A673 (cell line): ENCODE measurements at regions not wholly inside any gene's neighbourhood (a gene's known extent, or its start where the extent isn't known, plus 50 kb on each side); places are given as distances from the start of the nearest gene placed in this dataset.

Source experiments
- BruUV-seq: library from RNA; stranded (reverse); fragments of 400-500 nt; replicated peaks from 2 replicates; lab custom pipeline; 2021; lab: Mats Ljungman, UMichigan
- CTCF ChIA-PET: fragments of 300-600 bp; sonication (Branson Sonifier 250); formaldehyde crosslinking; loops from one replicate; lab custom pipeline; 2022; ENCODE audit warnings: antibody characterized with exemption; lab: Charles Lee
- POLR2A ChIA-PET: fragments of 300-600 bp; sonication (Branson Sonifier 250); formaldehyde crosslinking; loops from one replicate; lab custom pipeline; 2022; ENCODE audit warnings: antibody characterized with exemption; ENCODE audit not compliant: low non-redundant PET; lab: Charles Lee
- DNase-seq: peaks from one replicate; pipeline ENCODE4 v3.0.0-alpha.2; 2015; ENCODE audit warnings: low spot score
- H3K27ac ChIP-seq: fragments of 200-600 bp; sonication (generic); 2 replicates; pipeline ENCODE4 v1.5.1; 2016; ENCODE audit warnings: mixed run types, low read depth, mild to moderate bottlenecking, mixed read lengths, antibody characterized with exemption, low read length; ENCODE audit not compliant: poor library complexity, severe bottlenecking
- H3K27me3 ChIP-seq: fragments of 200-600 bp; sonication (generic); replicated peaks from 2 replicates; pipeline ENCODE4 v1.6.1; 2017; ENCODE audit warnings: mixed run types, low read depth, mild to moderate bottlenecking, mixed read lengths, antibody characterized with exemption, low read length; ENCODE audit not compliant: insufficient read depth, poor library complexity
- H3K36me3 ChIP-seq: fragments of 200-600 bp; sonication (generic); 2 replicates; pipeline ENCODE4 v1.6.1; 2016; ENCODE audit warnings: mixed run types, mild to moderate bottlenecking, mixed read lengths, antibody characterized with exemption, low read length; ENCODE audit not compliant: insufficient read depth, poor library complexity, severe bottlenecking
- H3K4me1 ChIP-seq: fragments of 200-600 bp; sonication (generic); 2 replicates; pipeline ENCODE4 v1.6.1; 2017; ENCODE audit warnings: mixed run types, mild to moderate bottlenecking, mixed read lengths, antibody characterized with exemption, low read length; ENCODE audit not compliant: insufficient read depth, poor library complexity, severe bottlenecking
- H3K4me3 ChIP-seq: fragments of 200-600 bp; sonication (generic); 2 replicates; pipeline ENCODE4 v1.5.1; 2016; ENCODE audit warnings: low read depth, mixed run types, mild to moderate bottlenecking, mixed read lengths, low read length; ENCODE audit not compliant: poor library complexity, severe bottlenecking
- H3K9me3 ChIP-seq: fragments of 200-600 bp; sonication (generic); 2 replicates; pipeline ENCODE4 v1.6.1; 2016; ENCODE audit warnings: mixed run types, low read depth, mild to moderate bottlenecking, mixed read lengths, antibody characterized with exemption, low read length; ENCODE audit not compliant: poor library complexity, severe bottlenecking
- EZH2 ChIP-seq: fragments of 200-600 bp; sonication (generic); IDR thresholded peaks from 2 replicates; pipeline ENCODE4 v1.6.1; 2017; ENCODE audit warnings: borderline replicate concordance, low read depth, mild to moderate bottlenecking, mixed read lengths, antibody characterized with exemption, low read length; ENCODE audit not compliant: poor library complexity, severe bottlenecking
- intact Hi-C: fragments of 100-400 bp; cut with micrococcal nuclease; formaldehyde crosslinking; loops from one replicate; pipeline ENCODE4 v1.10.0; 2022; ENCODE audit not compliant: unreplicated experiment
- TF ChIP-seq, protein P1 (sequence below): fragments of 300-800, 200-600 bp; sonication (generic); conservative IDR thresholded peaks from 2 replicates; pipeline ENCODE4 v1.5.1; 2017; ENCODE audit warnings: low read depth, mild to moderate bottlenecking, antibody characterized with exemption, low read length, moderate library complexity, mixed read lengths

DNA sequence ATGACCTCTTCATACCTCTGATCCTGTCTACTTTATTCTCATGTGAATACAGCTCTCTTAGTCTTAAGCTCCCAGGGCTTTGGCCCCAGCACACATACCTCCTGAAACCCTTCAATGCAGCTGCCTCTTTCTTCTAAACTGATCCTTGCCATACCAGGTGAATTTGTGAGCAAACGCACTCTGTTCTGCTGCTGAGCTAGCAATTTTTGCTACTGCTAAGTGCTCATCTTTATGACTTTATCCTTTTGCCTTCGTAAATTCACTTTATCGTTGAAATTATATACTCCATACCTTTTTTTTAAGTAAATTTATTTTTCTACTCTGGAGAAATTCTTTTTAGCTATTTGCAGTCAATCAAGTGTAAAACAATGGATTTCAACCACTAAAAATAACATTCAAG lies 287.7 kb downstream of the CMPK2 start:
- POLR2A ChIA-PET, result no interaction called here
- BruUV-seq, result no TSS peak

DNA sequence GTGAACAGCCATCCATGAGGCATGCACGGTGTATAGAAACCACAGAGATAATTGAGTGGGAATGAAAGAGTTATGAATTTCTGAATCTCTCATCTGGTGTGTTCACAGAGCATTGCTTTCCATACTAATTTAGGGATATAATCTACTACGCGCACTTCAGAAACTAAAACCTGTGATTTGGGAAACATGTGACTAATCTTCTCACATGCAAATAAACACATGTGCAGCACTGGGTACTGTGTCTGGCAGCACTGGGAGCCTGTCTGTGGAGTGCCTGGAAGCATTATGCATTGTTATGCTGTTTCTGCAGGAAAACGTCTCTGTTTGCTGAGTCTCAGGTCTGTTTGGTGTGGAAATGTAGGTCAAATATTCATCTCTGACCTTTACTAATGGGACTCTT lies 287.3 kb downstream of the CMPK2 start:
- TF ChIP-seq, protein P1, sequence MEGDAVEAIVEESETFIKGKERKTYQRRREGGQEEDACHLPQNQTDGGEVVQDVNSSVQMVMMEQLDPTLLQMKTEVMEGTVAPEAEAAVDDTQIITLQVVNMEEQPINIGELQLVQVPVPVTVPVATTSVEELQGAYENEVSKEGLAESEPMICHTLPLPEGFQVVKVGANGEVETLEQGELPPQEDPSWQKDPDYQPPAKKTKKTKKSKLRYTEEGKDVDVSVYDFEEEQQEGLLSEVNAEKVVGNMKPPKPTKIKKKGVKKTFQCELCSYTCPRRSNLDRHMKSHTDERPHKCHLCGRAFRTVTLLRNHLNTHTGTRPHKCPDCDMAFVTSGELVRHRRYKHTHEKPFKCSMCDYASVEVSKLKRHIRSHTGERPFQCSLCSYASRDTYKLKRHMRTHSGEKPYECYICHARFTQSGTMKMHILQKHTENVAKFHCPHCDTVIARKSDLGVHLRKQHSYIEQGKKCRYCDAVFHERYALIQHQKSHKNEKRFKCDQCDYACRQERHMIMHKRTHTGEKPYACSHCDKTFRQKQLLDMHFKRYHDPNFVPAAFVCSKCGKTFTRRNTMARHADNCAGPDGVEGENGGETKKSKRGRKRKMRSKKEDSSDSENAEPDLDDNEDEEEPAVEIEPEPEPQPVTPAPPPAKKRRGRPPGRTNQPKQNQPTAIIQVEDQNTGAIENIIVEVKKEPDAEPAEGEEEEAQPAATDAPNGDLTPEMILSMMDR, result no peak
- TF ChIP-seq EZH2, result no peak
- Histone ChIP-seq H3K27ac (no peak overlapping the region), H3K9me3 (no peaks in the 10 kb centered on the region), H3K27me3 (no peaks in the 10 kb centered on the region), H3K4me1 (no peaks in the 10 kb centered on the region), H3K4me3 (no peak overlapping the region), H3K36me3 (no peaks in the 10 kb centered on the region)
- intact Hi-C loops, result no loop called here
- CTCF ChIA-PET, result no interaction called here
- DNase-seq, result no peak
- no TSS peak for BruUV-seq
- POLR2A ChIA-PET, result no interaction called here

More for the DNA sequence above, 287.7 kb downstream of the CMPK2 start:
- no peaks in the 10 kb centered on the region for H3K36me3 ChIP-seq
- CTCF ChIA-PET, result no interaction called here
- intact Hi-C loops, result no loop called here
- H3K27me3 ChIP-seq, result no peaks in the 10 kb centered on the region
- DNase-seq, result no peak
- TF ChIP-seq, protein P1, result no peak
- no peak for TF ChIP-seq EZH2
- H3K4me1 ChIP-seq, result no peaks in the 10 kb centered on the region
- no peak overlapping the region for H3K27ac ChIP-seq
- H3K4me3 ChIP-seq, result no peak overlapping the region
- no peaks in the 10 kb centered on the region for H3K9me3 ChIP-seq

DNA sequence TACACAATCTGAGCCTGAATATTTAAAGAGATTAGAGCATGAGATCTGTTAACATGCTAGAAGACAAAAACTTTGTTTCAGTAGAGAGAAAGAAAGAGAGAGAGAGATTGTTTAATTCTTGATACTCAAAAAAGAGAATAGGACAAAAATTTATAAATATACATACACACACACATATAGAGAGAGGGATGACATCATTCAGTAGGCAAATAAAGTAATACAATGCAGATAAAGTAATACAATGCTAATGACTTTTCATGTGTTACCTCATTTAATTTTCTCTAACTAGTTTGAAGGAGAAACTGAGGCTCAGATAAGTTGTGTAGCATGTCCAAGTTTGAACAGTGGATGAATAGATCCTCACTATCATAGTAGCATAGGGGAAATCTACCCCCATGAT lies 286.4 kb downstream of the CMPK2 start:
- POLR2A ChIA-PET, result no interaction called here
- Histone ChIP-seq H3K4me1 (no peaks in the 10 kb centered on the region), H3K4me3 (no peak overlapping the region), H3K9me3 (no peaks in the 10 kb centered on the region), H3K27me3 (no peaks in the 10 kb centered on the region), H3K27ac (no peak overlapping the region), H3K36me3 (no peaks in the 10 kb centered on the region)
- CTCF ChIA-PET, result no interaction called here
- no peak for DNase-seq
- BruUV-seq, result no TSS peak
- intact Hi-C loops, result no loop called here
- TF ChIP-seq, protein P1, result no peak
- no peak for TF ChIP-seq EZH2
